ENCODE measurements at regions not wholly inside any gene's neighbourhood (a gene's known extent, or its start where the extent isn't known, plus 50 kb on each side); places are given as distances from the start of the nearest gene placed in this dataset.

DNA sequence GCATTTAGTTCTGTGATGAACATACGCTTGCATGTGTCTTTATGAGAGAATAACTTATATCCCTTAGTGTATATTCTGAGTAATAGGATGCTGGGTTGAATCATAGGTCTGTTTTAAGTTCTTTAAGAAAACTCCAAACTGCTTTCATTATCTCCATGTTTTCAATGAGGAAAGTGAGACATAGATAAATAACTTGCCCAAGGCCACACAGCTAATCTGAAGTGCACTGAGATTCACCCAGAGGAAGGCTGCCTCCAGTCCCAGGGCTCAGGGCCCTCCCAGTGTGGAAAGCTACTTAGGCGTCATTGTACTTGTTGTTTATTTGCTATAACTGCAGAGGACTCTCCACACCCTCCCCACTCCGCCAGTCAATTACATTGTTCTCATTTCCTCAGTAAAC lies 126.7 kb downstream of the INHBA start:
- H3K27me3 ChIP-seq (ENCODE audit: control insufficient read depth, insufficient read depth, low read length) = no peaks in the 10 kb centered on the region
- H3K9me3 ChIP-seq (ENCODE audit: control insufficient read depth, low read depth, low read length) = no peaks in the 10 kb centered on the region
- H3K27ac ChIP-seq (ENCODE audit: low read length) = no peak overlapping the region
- no peaks in the 10 kb centered on the region for H3K36me3 ChIP-seq (ENCODE audit: control insufficient read depth, low read depth, low read length)
- no peak overlapping the region for H3K9ac ChIP-seq (ENCODE audit: low read length)
- H3K4me3 ChIP-seq (ENCODE audit: low read length) = no peak overlapping the region
- H3K4me1 ChIP-seq (ENCODE audit: control insufficient read depth, low read depth, low read length) = peaks cover 7% of the 10 kb centered on the region

DNA sequence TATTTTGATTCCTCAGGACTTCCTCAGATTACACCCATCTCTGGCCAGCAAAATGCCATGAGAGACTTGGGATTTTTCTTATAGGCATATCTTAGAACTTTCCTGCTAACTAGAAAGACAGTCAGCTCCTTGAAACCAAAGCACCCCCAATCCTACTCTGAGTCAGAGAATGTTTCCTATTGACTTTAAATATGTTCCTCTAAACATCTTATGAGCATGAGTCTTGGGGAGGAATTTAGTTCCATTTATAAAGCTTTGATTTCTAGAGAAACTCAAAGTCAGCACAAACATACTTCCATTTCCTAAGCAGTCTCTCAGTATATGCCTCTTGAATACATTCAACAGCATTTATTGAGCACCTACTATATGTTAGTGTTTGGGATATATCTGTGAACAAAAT lies 128.5 kb downstream of the INHBA start:
- Histone ChIP-seq H3K4me1 (ENCODE audit: control insufficient read depth, low read depth, low read length) (peaks cover 16% of the 10 kb centered on the region), H3K36me3 (ENCODE audit: control insufficient read depth, low read depth, low read length) (no peaks in the 10 kb centered on the region), H3K4me3 (ENCODE audit: low read length) (no peak overlapping the region), H3K9ac (ENCODE audit: low read length) (no peak overlapping the region), H3K27me3 (ENCODE audit: control insufficient read depth, insufficient read depth, low read length) (no peaks in the 10 kb centered on the region), H3K9me3 (ENCODE audit: control insufficient read depth, low read depth, low read length) (no peaks in the 10 kb centered on the region), H3K27ac (ENCODE audit: low read length) (no peak overlapping the region)

DNA sequence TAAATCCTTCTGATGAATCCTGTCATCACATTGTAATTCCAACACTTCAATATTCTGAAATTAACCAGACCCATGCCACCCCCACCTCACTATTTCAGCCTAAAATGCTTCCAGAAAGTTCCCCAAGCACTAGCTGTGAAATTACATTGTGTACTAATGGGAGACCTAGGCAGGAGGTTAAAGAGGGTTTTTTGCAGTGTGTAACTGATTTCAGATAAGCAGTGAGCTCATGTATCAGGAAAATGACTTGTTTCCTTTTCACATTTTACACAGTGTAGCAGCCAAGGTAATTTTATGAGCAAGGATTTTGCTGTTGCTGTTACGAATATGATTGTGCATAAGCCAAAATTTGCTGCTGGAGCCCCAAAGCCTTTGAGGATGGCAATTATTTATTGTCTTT lies 129.0 kb downstream of the INHBA start:
- Histone ChIP-seq H3K36me3 (ENCODE audit: control insufficient read depth, low read depth, low read length) (no peaks in the 10 kb centered on the region), H3K27me3 (ENCODE audit: control insufficient read depth, insufficient read depth, low read length) (no peaks in the 10 kb centered on the region), H3K4me1 (ENCODE audit: control insufficient read depth, low read depth, low read length) (peaks cover 16% of the 10 kb centered on the region), H3K4me3 (ENCODE audit: low read length) (no peak overlapping the region), H3K9me3 (ENCODE audit: control insufficient read depth, low read depth, low read length) (no peaks in the 10 kb centered on the region), H3K27ac (ENCODE audit: low read length) (no peak overlapping the region), H3K9ac (ENCODE audit: low read length) (no peak overlapping the region)

DNA sequence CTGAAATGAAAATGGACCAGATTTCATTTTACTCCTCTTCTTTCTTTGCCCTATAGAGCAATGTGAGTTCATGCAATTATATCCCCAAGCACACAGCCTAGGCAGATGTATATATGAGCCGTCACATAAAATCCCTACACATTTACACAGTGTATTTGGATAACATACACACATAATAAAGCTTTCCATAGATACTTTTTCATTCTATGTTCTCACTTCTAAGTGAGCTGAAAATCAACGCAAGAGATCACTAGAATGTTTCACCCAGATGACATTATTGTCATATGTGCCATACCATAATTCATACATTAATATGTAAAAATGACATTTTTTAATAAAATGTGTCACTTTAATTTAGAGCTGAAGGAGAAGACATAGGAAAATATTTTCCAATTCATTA lies 129.4 kb downstream of the INHBA start:
- H3K27me3 ChIP-seq (ENCODE audit: control insufficient read depth, insufficient read depth, low read length) = no peaks in the 10 kb centered on the region
- no peak overlapping the region for H3K9ac ChIP-seq (ENCODE audit: low read length)
- H3K4me3 ChIP-seq (ENCODE audit: low read length) = no peak overlapping the region
- H3K4me1 ChIP-seq (ENCODE audit: control insufficient read depth, low read depth, low read length) = peaks cover 16% of the 10 kb centered on the region
- no peaks in the 10 kb centered on the region for H3K36me3 ChIP-seq (ENCODE audit: control insufficient read depth, low read depth, low read length)
- H3K27ac ChIP-seq (ENCODE audit: low read length) = no peak overlapping the region
- H3K9me3 ChIP-seq (ENCODE audit: control insufficient read depth, low read depth, low read length) = no peaks in the 10 kb centered on the region

DNA sequence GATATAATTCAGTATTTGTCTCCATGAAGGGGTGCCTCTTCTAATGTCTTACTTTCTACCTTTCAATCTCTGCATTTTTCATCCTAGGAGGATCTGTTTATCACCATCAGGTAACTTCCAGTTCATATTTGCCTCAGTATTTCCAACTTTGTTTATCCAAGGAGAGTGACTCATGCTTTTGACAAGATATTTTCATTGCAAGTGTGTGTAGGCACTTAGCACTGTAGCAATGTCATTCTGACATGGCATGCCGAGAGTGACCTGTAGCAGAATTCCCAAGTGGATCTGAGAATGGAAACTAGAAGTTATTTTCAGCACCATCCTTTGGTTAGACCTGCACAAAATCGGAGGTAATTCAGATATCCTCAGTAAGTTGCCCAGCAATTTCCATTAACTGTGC lies 129.9 kb downstream of the INHBA start:
- H3K27me3 ChIP-seq (ENCODE audit: control insufficient read depth, insufficient read depth, low read length) = no peaks in the 10 kb centered on the region
- no peaks in the 10 kb centered on the region for H3K9me3 ChIP-seq (ENCODE audit: control insufficient read depth, low read depth, low read length)
- no peak overlapping the region for H3K9ac ChIP-seq (ENCODE audit: low read length)
- peaks cover 16% of the 10 kb centered on the region for H3K4me1 ChIP-seq (ENCODE audit: control insufficient read depth, low read depth, low read length)
- H3K36me3 ChIP-seq (ENCODE audit: control insufficient read depth, low read depth, low read length) = no peaks in the 10 kb centered on the region
- no peak overlapping the region for H3K4me3 ChIP-seq (ENCODE audit: low read length)
- H3K27ac ChIP-seq (ENCODE audit: low read length) = no peak overlapping the region

DNA sequence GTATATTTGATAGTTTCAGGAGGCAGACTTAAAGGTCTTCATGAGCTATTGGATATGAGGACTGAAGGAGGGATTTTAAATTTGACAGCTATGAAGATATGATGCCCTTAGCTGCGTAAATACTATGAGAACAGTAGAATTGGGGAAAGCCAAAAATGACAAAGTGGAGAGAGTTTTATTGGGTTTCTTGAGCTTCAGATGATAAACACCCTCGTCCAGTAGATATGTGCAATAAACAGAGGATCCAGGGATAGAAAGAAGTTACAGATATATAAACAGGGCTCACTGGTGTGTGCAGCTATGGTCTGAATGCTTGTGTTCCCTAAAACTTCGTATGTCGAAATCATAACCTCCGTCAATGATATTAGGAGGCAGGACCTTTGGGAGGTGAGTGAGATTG lies 131.3 kb downstream of the INHBA start:
- Histone ChIP-seq H3K4me1 (ENCODE audit: control insufficient read depth, low read depth, low read length) (peaks cover 16% of the 10 kb centered on the region), H3K4me3 (ENCODE audit: low read length) (no peak overlapping the region), H3K9me3 (ENCODE audit: control insufficient read depth, low read depth, low read length) (no peaks in the 10 kb centered on the region), H3K27me3 (ENCODE audit: control insufficient read depth, insufficient read depth, low read length) (no peaks in the 10 kb centered on the region), H3K36me3 (ENCODE audit: control insufficient read depth, low read depth, low read length) (no peaks in the 10 kb centered on the region), H3K9ac (ENCODE audit: low read length) (no peak overlapping the region), H3K27ac (ENCODE audit: low read length) (no peak overlapping the region)

DNA sequence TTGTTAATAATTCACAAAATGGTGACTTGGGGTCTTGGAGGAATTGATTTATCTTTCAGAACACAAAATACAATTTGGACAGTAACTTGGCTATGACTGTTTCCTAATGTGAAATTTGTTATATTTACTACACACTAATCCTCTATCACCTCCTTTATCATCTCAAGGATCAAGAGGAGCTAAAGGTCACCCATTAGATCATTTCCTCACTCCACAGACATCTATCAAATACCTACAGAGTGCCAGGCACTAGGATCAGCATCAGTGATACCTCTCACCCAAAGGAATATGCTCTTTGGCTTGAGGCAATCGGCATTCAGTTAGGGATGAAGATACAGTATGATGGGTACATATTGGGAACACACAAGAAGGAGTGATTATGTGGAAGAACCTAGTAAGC lies 132.1 kb downstream of the INHBA start:
- no peak overlapping the region for H3K4me3 ChIP-seq (ENCODE audit: low read length)
- H3K36me3 ChIP-seq (ENCODE audit: control insufficient read depth, low read depth, low read length) = no peaks in the 10 kb centered on the region
- H3K27me3 ChIP-seq (ENCODE audit: control insufficient read depth, insufficient read depth, low read length) = no peaks in the 10 kb centered on the region
- peaks cover 16% of the 10 kb centered on the region for H3K4me1 ChIP-seq (ENCODE audit: control insufficient read depth, low read depth, low read length)
- H3K27ac ChIP-seq (ENCODE audit: low read length) = no peak overlapping the region
- no peak overlapping the region for H3K9ac ChIP-seq (ENCODE audit: low read length)
- no peaks in the 10 kb centered on the region for H3K9me3 ChIP-seq (ENCODE audit: control insufficient read depth, low read depth, low read length)

DNA sequence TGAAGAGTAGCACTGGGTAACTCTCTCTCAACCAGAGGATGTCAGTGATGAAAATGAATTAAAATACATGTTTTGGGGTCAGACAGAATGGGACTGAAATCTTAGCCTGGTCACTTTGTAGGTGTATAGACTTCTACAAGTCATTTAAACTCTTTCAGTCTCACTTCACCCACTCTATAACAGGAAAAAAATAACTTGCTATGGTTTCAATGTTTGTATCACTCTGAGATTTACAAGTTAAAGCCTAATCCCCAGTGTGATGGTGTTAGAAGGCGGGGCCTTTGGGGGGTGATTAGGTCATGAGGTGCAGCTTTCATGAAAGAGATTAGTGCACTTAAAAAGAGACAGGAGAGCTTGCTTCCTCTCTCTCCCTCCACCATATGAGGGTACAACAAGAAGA lies 134.8 kb downstream of the INHBA start:
- Histone ChIP-seq H3K27me3 (ENCODE audit: control insufficient read depth, insufficient read depth, low read length) (no peaks in the 10 kb centered on the region), H3K9ac (ENCODE audit: low read length) (no peak overlapping the region), H3K4me3 (ENCODE audit: low read length) (no peak overlapping the region), H3K36me3 (ENCODE audit: control insufficient read depth, low read depth, low read length) (no peaks in the 10 kb centered on the region), H3K27ac (ENCODE audit: low read length) (no peak overlapping the region), H3K9me3 (ENCODE audit: control insufficient read depth, low read depth, low read length) (no peaks in the 10 kb centered on the region), H3K4me1 (ENCODE audit: control insufficient read depth, low read depth, low read length) (peaks cover 16% of the 10 kb centered on the region)

DNA sequence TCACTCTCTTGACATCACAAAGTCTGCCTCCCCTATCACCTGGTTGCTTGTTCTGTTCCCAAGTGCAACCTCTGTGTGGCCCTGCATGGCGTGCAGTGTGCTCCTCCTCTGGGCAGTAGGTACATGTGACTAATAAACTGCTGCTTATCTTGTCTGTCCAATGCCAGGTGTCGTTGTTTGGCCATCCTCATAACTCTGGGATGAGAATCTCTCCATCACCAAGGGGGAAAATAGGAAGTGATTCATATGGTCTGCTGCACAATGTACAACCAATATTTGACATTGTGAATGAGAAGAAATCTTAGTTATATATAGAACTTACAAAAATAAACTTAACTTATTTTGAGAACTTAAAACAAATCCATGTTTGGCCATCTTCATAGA lies 135.2 kb downstream of the INHBA start:
- H3K9ac ChIP-seq (ENCODE audit: low read length) = no peak overlapping the region
- no peak overlapping the region for H3K4me3 ChIP-seq (ENCODE audit: low read length)
- H3K36me3 ChIP-seq (ENCODE audit: control insufficient read depth, low read depth, low read length) = no peaks in the 10 kb centered on the region
- H3K4me1 ChIP-seq (ENCODE audit: control insufficient read depth, low read depth, low read length) = peaks cover 16% of the 10 kb centered on the region
- H3K27me3 ChIP-seq (ENCODE audit: control insufficient read depth, insufficient read depth, low read length) = no peaks in the 10 kb centered on the region
- H3K27ac ChIP-seq (ENCODE audit: low read length) = no peak overlapping the region
- H3K9me3 ChIP-seq (ENCODE audit: control insufficient read depth, low read depth, low read length) = no peaks in the 10 kb centered on the region

DNA sequence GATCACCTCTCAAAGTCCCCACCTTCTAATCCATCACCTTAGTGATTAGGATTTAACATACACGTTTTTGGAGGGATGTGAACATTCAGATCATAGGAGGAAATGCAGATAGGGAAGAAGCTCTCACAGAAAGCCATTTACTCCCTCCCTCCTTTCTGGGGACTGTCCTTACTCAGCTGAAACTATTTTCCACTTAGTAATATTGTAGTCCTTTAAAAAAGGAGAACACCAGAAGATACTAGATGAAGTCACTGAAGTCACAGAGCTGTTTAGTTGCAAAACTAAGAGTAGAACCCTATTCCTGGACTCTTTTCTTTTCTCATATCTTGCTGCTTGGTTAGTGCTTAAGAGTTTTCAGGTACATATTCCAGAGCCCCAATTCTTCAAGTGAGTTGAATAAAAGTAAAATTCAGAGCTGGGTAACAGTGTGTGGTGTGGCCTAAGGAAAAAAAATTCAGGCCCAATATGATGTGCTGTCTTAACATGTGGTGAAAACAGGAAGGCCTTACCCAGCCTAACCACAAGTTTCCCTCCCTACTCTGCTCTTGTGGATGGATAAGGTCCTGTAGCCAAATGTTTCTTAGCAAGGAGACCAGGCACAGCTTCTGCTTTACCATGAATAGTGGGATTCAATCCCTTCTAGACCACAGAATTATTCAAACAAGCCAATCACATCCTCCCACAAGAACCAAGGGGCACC lies 135.7 kb downstream of the INHBA start:
- Histone ChIP-seq H3K9ac (ENCODE audit: low read length) (no peak overlapping the region), H3K4me3 (ENCODE audit: low read length) (no peak overlapping the region), H3K36me3 (ENCODE audit: control insufficient read depth, low read depth, low read length) (no peaks in the 10 kb centered on the region), H3K27me3 (ENCODE audit: control insufficient read depth, insufficient read depth, low read length) (no peaks in the 10 kb centered on the region), H3K4me1 (ENCODE audit: control insufficient read depth, low read depth, low read length) (peaks cover 16% of the 10 kb centered on the region), H3K9me3 (ENCODE audit: control insufficient read depth, low read depth, low read length) (no peaks in the 10 kb centered on the region), H3K27ac (ENCODE audit: low read length) (no peak overlapping the region)

DNA sequence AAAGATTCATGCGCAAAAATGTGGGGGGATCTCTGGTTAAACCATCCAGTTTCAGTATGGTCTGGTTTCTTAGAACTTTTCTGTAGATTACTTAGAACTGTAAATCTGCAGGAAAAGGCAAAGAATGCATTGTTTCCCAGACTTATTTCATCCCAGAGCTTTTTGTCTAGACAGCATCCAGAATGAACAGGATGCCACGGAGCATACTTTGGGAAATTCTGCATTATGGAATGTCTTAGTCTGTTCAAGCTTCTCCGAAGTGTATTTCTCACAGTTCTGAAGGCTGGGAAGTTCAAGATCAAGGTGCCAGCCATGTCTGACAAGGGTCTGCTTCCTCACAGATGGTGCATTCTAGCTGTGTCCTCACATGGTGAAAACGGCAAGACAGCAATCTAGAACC lies 136.3 kb downstream of the INHBA start:
- H3K36me3 ChIP-seq (ENCODE audit: control insufficient read depth, low read depth, low read length) = no peaks in the 10 kb centered on the region
- no peaks in the 10 kb centered on the region for H3K9me3 ChIP-seq (ENCODE audit: control insufficient read depth, low read depth, low read length)
- no peak overlapping the region for H3K9ac ChIP-seq (ENCODE audit: low read length)
- peaks cover 11% of the 10 kb centered on the region for H3K4me1 ChIP-seq (ENCODE audit: control insufficient read depth, low read depth, low read length)
- no peaks in the 10 kb centered on the region for H3K27me3 ChIP-seq (ENCODE audit: control insufficient read depth, insufficient read depth, low read length)
- no peak overlapping the region for H3K27ac ChIP-seq (ENCODE audit: low read length)
- no peak overlapping the region for H3K4me3 ChIP-seq (ENCODE audit: low read length)

DNA sequence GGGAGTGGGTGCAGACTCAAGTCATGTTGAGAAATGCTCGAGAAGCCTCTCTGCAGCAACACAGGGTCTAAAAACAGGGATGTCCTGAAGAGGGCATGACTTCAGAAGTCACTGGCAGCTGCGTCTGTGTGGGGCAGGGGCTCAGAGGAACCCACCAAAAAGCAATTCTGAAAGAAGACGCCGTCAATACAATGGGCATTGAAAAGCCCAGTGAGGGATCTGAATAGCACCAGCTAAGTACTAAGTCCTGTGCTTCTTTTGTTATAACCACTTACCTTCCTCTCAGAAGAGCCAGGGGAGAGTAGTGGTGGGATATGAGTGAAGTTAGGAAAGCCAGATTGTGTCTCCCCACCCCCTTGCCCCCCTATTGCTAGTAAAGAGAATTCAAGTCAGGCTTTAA lies 137.2 kb downstream of the INHBA start:
- no peak overlapping the region for H3K27ac ChIP-seq (ENCODE audit: low read length)
- peaks cover 5% of the 10 kb centered on the region for H3K4me1 ChIP-seq (ENCODE audit: control insufficient read depth, low read depth, low read length)
- H3K9ac ChIP-seq (ENCODE audit: low read length) = no peak overlapping the region
- H3K36me3 ChIP-seq (ENCODE audit: control insufficient read depth, low read depth, low read length) = no peaks in the 10 kb centered on the region
- no peaks in the 10 kb centered on the region for H3K27me3 ChIP-seq (ENCODE audit: control insufficient read depth, insufficient read depth, low read length)
- no peak overlapping the region for H3K4me3 ChIP-seq (ENCODE audit: low read length)
- no peaks in the 10 kb centered on the region for H3K9me3 ChIP-seq (ENCODE audit: control insufficient read depth, low read depth, low read length)
